Activated CD4-positive, alpha-beta T cell treated with anti-CD3 and anti-CD28 coated beads for 4 hours (primary cell): ENCODE measurements at regions not wholly inside any gene's neighbourhood (a gene's known extent, or its start where the extent isn't known, plus 50 kb on each side); places are given as distances from the start of the nearest gene placed in this dataset.

ENCODE experiments used
- DNase-seq, 2 donors: peaks; one replicate each; pipeline ENCODE4 v3.0.0-alpha.2; 2020

GRCh38 chr11:37092487-37092886 lies 494.5 kb upstream of the RAG2 start:
- DNase-seq = no peak

GRCh38 chr11:37089439-37089838 lies 491.4 kb upstream of the RAG2 start:
- DNase-seq = no peak

- DNase-seq = no peak
These were observed 490.5 kb upstream of the RAG2 start for GRCh38 chr11:37088573-37088910.

- DNase-seq = no peak
These were observed 489.9 kb upstream of the RAG2 start for GRCh38 chr11:37087650-37088572.

- DNase-seq = no peak
These were observed 480.5 kb upstream of the RAG2 start for GRCh38 chr11:37078521-37078920.

GRCh38 chr11:37076866-37077265 lies 478.8 kb upstream of the RAG2 start:
- no peak for DNase-seq

GRCh38 chr11:37072538-37073055 lies 474.6 kb upstream of the RAG2 start:
- DNase-seq = no peak

GRCh38 chr11:37050311-37050710 lies 452.3 kb upstream of the RAG2 start:
- no peak for DNase-seq

GRCh38 chr11:37040921-37041320 lies 442.9 kb upstream of the RAG2 start:
- DNase-seq = no peak

- DNase-seq = no peak
These were observed 440.9 kb upstream of the RAG2 start for GRCh38 chr11:37038911-37039310.

- DNase-seq = no peak
These were observed 428.7 kb upstream of the RAG2 start for GRCh38 chr11:37026741-37027140.

GRCh38 chr11:37026326-37026725 lies 428.3 kb upstream of the RAG2 start:
- no peak for DNase-seq

- no peak for DNase-seq
These were observed 408.5 kb upstream of the RAG2 start for GRCh38 chr11:37006563-37006962.

GRCh38 chr11:37002831-37003230 lies 404.8 kb upstream of the RAG2 start:
- DNase-seq = no peak

- no peak for DNase-seq
These were observed 399.6 kb upstream of the RAG2 start for GRCh38 chr11:36997656-36998055.

- DNase-seq = no peak
These were observed 398.8 kb upstream of the RAG2 start for GRCh38 chr11:36996795-36997194.

GRCh38 chr11:36994208-36994607 lies 396.2 kb upstream of the RAG2 start:
- no peak for DNase-seq

GRCh38 chr11:36988556-36988955 lies 390.5 kb upstream of the RAG2 start:
- no peak for DNase-seq

GRCh38 chr11:36985562-36985961 lies 387.5 kb upstream of the RAG2 start:
- DNase-seq = no peak

GRCh38 chr11:36976741-36977140 lies 378.7 kb upstream of the RAG2 start:
- no peak for DNase-seq

- DNase-seq = no peak
These were observed 376.7 kb upstream of the RAG2 start for GRCh38 chr11:36974771-36975170.

- DNase-seq = no peak
These were observed 355.9 kb upstream of the RAG2 start for GRCh38 chr11:36953976-36954375.

GRCh38 chr11:36948460-36949127 lies 350.6 kb upstream of the RAG2 start:
- no peak for DNase-seq

GRCh38 chr11:36945384-36945783 lies 347.3 kb upstream of the RAG2 start:
- no peak for DNase-seq
